ENCODE measurements at regions not wholly inside any gene's neighbourhood (a gene's known extent, or its start where the extent isn't known, plus 50 kb on each side); places are given as distances from the start of the nearest gene placed in this dataset.

DNA sequence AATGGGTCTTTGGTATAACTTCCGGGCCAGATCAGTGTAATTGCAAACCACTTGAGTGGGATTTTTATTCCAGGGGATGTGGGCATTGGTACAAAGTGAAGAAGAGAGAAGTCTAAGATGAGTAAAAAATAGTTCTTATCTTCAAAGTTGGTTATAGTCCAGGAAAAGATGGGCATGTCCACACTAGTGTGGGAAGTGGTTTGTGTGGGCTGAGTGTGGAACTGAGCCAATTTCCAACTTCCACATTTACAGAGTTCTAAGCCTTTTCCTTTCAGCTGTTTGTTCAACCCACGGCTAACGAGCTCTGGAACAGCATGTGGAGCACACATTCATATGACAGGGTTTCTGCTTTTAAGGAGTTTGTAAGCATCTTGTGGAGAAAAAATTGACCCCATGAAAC, 72.3 kb upstream of the IFNGR1 start:
- TF ChIP-seq PATZ1 (CRISPR knock-in tag; IDR thresholded peaks at IDR 0.05; ENCODE audit: borderline replicate concordance): no peak
- TF ChIP-seq PPARA (CRISPR knock-in tag; IDR thresholded peaks at IDR 0.05; ENCODE audit: borderline replicate concordance): no peak
- TF ChIP-seq RARB (CRISPR knock-in tag; IDR thresholded peaks at IDR 0.05): no peak
- no peak for TF ChIP-seq CREB5 (CRISPR knock-in tag; IDR thresholded peaks at IDR 0.05; ENCODE audit: low read depth)
- TF ChIP-seq TOX (CRISPR knock-in tag; IDR thresholded peaks at IDR 0.05; ENCODE audit: borderline replicate concordance): no peak

All from SK-N-SH treated with all-trans-retinoic acid at 6 μM for 48 hours (cell line).